K562 (cell line): ENCODE measurements at regions not wholly inside any gene's neighbourhood (a gene's known extent, or its start where the extent isn't known, plus 50 kb on each side); places are given as distances from the start of the nearest gene placed in this dataset.
"Not testable (repeated sequence)": the region's sequence is repeated elsewhere in the genome, so short reads cannot be mapped to it uniquely, and the experiment has no call there.

Experiments
- ATAC-seq: fragments of 200-7000 bp; cut with Tn5 transposase; 3 replicates; pipeline ENCODE4 v1.9.1; 2020; ENCODE audit warnings: moderate library complexity
- BruUV-seq: library from RNA; stranded (reverse); fragments of 400-500 nt; replicated peaks from 2 replicates; lab custom pipeline; 2021; lab: Mats Ljungman, UMichigan
- CTCF ChIA-PET: fragments of 300-600 bp; formaldehyde crosslinking; extraction: SDS; loops from one replicate; lab custom pipeline; 2021; ENCODE audit warnings: low intra/inter-chr PET ratio; lab: Yijun Ruan, JAX
- POLR2A ChIA-PET: fragments of 300-600, 350-650 bp; sonication (Branson Sonifier 250); formaldehyde crosslinking; extraction: SDS; loops from one replicate; lab custom pipeline; 2021; ENCODE audit warnings: antibody characterized with exemption, inconsistent platforms; lab: Yijun Ruan, JAX
- DNase-seq, 4 experiments: peaks; one replicate each; pipeline versions ENCODE4 v3.0.0 to v3.0.0-alpha.2; 2011 to 2018; ENCODE audit warnings: low spot score in 3 of 4, mixed read lengths in 3 of 4; ENCODE audit errors: extremely low read depth in 1 of 4
- FAIRE-seq: peaks from 2 replicates; lab custom pipeline; 2011; peaks lifted over from hg19 to GRCh38; lab: Jason Lieb, UNC
- H2AFZ ChIP-seq: 2 replicates; pipeline ENCODE4 v1.6.0; 2011; ENCODE audit warnings: low read depth, low read length, control low read depth, inconsistent platforms
- H3K27ac ChIP-seq: fragments of 200-600 bp; 3 replicates; pipeline ENCODE4 v1.8.0; 2011; ENCODE audit warnings: low read depth, mild to moderate bottlenecking, control low read depth, inconsistent platforms, low read length, moderate library complexity, mixed read lengths; ENCODE audit errors: extremely low read depth
- H3K27me3 ChIP-seq, 2 experiments: fragments of 300-600 bp in 1 of 2; 2 replicates in 1 of 2; 3 replicates in 1 of 2; pipeline versions ENCODE4 v1.6.0 to v1.8.0; 2011; ENCODE audit warnings: inconsistent platforms in 2 of 2, low read length in 2 of 2, mild to moderate bottlenecking in 1 of 2, mixed read lengths in 1 of 2, moderate library complexity in 1 of 2; ENCODE audit not compliant: control insufficient read depth in 2 of 2, insufficient read depth in 2 of 2
- H3K36me3 ChIP-seq: fragments of 300-600 bp; 3 replicates; pipeline ENCODE4 v1.8.0; 2011; ENCODE audit warnings: mild to moderate bottlenecking, low read length, inconsistent platforms; ENCODE audit not compliant: control insufficient read depth, insufficient read depth
- H3K4me1 ChIP-seq, 2 experiments: fragments of 200-600 bp in 1 of 2; replicated peaks in 1 of 2; 2 replicates in 1 of 2; 3 replicates in 1 of 2; pipeline versions ENCODE4 v1.5.1 to v1.8.0; 2011; ENCODE audit warnings: inconsistent platforms in 2 of 2, low read length in 2 of 2, mild to moderate bottlenecking in 1 of 2, mixed read lengths in 1 of 2, moderate library complexity in 1 of 2; ENCODE audit not compliant: control insufficient read depth in 2 of 2, insufficient read depth in 2 of 2
- H3K4me2 ChIP-seq: 2 replicates; pipeline ENCODE4 v1.6.1; 2011; ENCODE audit warnings: low read length, control low read depth, inconsistent platforms, mixed read lengths; ENCODE audit not compliant: insufficient read depth
- H3K4me3 ChIP-seq: fragments of 200-600 bp; sonication (generic), shearing (Covaris generic); 2 replicates; pipeline ENCODE4 v1.5.1; 2016; ENCODE audit warnings: control low read depth, inconsistent platforms
- H3K79me2 ChIP-seq: fragments of 200-600 bp; 3 replicates; pipeline ENCODE4 v1.8.0; 2011; ENCODE audit warnings: low read length, inconsistent platforms; ENCODE audit not compliant: control insufficient read depth, insufficient read depth
- H3K9ac ChIP-seq, 2 experiments: 2 replicates each; pipeline versions ENCODE4 v1.6.0 to v1.6.1; 2011; ENCODE audit warnings: low read depth in 2 of 2, low read length in 2 of 2, control low read depth in 1 of 2, inconsistent platforms in 1 of 2, mild to moderate bottlenecking in 1 of 2, mixed read lengths in 1 of 2; ENCODE audit not compliant: insufficient read depth in 1 of 2
- H3K9me1 ChIP-seq: one replicate; pipeline ENCODE4 v1.6.0; 2011; ENCODE audit warnings: inconsistent platforms, mild to moderate bottlenecking, low read length, moderate library complexity; ENCODE audit not compliant: control insufficient read depth, insufficient read depth
- H3K9me3 ChIP-seq: replicated peaks from 2 replicates; pipeline ENCODE4 v1.5.1; 2011; ENCODE audit warnings: low read depth, low read length, inconsistent platforms; ENCODE audit not compliant: control insufficient read depth, insufficient read depth
- H4K20me1 ChIP-seq: replicated peaks from 2 replicates; pipeline ENCODE4 v1.6.1; 2011; ENCODE audit warnings: low read length, inconsistent platforms, mixed read lengths; ENCODE audit not compliant: control insufficient read depth, insufficient read depth
- CCNT2 ChIP-seq: IDR thresholded peaks from 2 replicates; pipeline ENCODE4 v1.6.1; 2011; ENCODE audit warnings: borderline replicate concordance, low read depth, mild to moderate bottlenecking, moderate library complexity, mixed read lengths, low read length; ENCODE audit not compliant: insufficient read length; ENCODE audit errors: extremely low read depth
- DACH1 ChIP-seq: fragments of 450-650 bp; IDR thresholded peaks from 2 replicates; pipeline ENCODE4 v1.6.1; 2018; ENCODE audit not compliant: partially characterized antibody
- ETV5 ChIP-seq: sonication (generic); formaldehyde crosslinking; IDR thresholded peaks from 2 replicates; pipeline ENCODE4 v1.4.0; 2020; ENCODE audit warnings: low read depth, mild to moderate bottlenecking, missing genetic modification reagents
- FOXJ2 ChIP-seq: fragments of 200-800 bp; sonication (Bioruptor generic); IDR thresholded peaks from 2 replicates; pipeline ENCODE4 v1.6.1; 2016; ENCODE audit warnings: missing genetic modification characterization, missing compliant biosample characterization
- NCOR1 ChIP-seq: fragments of 450-650 bp; IDR thresholded peaks from 2 replicates; pipeline ENCODE4 v1.6.1; 2016; ENCODE audit warnings: mild to moderate bottlenecking, moderate library complexity
- SAFB2 ChIP-seq: fragments of 200-400 bp; formaldehyde crosslinking; IDR thresholded peaks from 2 replicates; pipeline ENCODE4 v1.6.1; 2018; ENCODE audit warnings: borderline replicate concordance, low read length, low read depth, moderate library complexity; ENCODE audit not compliant: severe bottlenecking
- SIN3A ChIP-seq, 2 experiments: fragments of 150-350 bp in 1 of 2; IDR thresholded peaks; 2 replicates each; pipeline ENCODE4 v1.6.1; 2011 to 2016; ENCODE audit warnings: borderline replicate concordance in 2 of 2, low read depth in 2 of 2, low read length in 2 of 2, mild to moderate bottlenecking in 2 of 2, moderate library complexity in 2 of 2; ENCODE audit not compliant: control insufficient read depth in 1 of 2
- SNIP1 ChIP-seq: fragments of 450-650 bp; IDR thresholded peaks from 2 replicates; pipeline ENCODE4 v1.7.1; 2017; ENCODE audit warnings: low read depth, mild to moderate bottlenecking
- ZNF282 ChIP-seq: sonication (generic); formaldehyde crosslinking; IDR thresholded peaks from 2 replicates; pipeline ENCODE4 v1.8.1; 2023; ENCODE audit warnings: missing genetic modification reagents
- WGBS: fragments of 100-300 bp; shearing (Covaris generic); methylation state at CpG from one replicate; pipeline ENCODE4 v1.1.6; 2016; ENCODE audit warnings: low coverage, mixed read lengths; ENCODE audit not compliant: insufficient coverage; ENCODE audit errors: missing lambda C conversion rate; 5-methylcytosine and 5-hydroxymethylcytosine counted together
- in situ Hi-C: fragments of 300-500 bp; cut with MboI; formaldehyde crosslinking; loops from 4 replicates; pipeline ENCODE4 v1.15.0; 2018; ENCODE audit warnings: inconsistent platforms, mixed read lengths
- intact Hi-C: fragments of 100-400 bp; cut with micrococcal nuclease; formaldehyde crosslinking; loops from 2 replicates; pipeline ENCODE4 v1.14.2; 2022
- TF ChIP-seq, protein P1 (sequence below): fragments of 200-800 bp; sonication (Bioruptor generic); IDR thresholded peaks from 2 replicates; pipeline ENCODE4 v1.6.1; 2016; ENCODE audit warnings: missing genetic modification characterization, missing compliant biosample characterization

DNA sequence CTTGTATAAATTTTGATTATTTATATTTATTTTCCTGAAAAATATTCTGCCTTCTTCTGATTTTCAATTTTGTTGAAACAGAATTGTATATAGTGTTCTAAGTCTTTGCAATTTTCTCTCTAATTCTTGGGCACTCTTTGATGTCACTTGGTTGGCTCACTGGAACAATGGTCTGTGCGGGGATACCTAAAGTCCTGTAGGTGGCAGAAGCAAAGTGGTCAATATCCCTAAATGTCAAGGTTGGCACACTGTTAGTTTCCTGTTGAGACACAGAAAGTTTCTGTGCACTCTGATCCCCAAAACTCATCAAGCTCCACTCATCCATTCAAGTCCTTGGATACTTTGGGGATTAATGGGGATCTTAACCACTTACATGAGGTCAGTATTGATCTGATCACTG, 480.8 kb upstream of the CCNG1 start:
- TF ChIP-seq SNIP1 (no peak), ZNF282 (CRISPR knock-in tag) (no peak), CCNT2 (no peak), NCOR1 (no peak), SIN3A (IDR thresholded peaks at IDR 0.05; ENCODE audit: borderline replicate concordance in 2 of 2, control insufficient read depth in 1 of 2, low read depth in 2 of 2, low read length in 2 of 2) (no peak), DACH1 (no peak), ETV5 (CRISPR knock-in tag) (no peak), SAFB2 (no peak), FOXJ2 (no peak)
- TF ChIP-seq, protein P1, sequence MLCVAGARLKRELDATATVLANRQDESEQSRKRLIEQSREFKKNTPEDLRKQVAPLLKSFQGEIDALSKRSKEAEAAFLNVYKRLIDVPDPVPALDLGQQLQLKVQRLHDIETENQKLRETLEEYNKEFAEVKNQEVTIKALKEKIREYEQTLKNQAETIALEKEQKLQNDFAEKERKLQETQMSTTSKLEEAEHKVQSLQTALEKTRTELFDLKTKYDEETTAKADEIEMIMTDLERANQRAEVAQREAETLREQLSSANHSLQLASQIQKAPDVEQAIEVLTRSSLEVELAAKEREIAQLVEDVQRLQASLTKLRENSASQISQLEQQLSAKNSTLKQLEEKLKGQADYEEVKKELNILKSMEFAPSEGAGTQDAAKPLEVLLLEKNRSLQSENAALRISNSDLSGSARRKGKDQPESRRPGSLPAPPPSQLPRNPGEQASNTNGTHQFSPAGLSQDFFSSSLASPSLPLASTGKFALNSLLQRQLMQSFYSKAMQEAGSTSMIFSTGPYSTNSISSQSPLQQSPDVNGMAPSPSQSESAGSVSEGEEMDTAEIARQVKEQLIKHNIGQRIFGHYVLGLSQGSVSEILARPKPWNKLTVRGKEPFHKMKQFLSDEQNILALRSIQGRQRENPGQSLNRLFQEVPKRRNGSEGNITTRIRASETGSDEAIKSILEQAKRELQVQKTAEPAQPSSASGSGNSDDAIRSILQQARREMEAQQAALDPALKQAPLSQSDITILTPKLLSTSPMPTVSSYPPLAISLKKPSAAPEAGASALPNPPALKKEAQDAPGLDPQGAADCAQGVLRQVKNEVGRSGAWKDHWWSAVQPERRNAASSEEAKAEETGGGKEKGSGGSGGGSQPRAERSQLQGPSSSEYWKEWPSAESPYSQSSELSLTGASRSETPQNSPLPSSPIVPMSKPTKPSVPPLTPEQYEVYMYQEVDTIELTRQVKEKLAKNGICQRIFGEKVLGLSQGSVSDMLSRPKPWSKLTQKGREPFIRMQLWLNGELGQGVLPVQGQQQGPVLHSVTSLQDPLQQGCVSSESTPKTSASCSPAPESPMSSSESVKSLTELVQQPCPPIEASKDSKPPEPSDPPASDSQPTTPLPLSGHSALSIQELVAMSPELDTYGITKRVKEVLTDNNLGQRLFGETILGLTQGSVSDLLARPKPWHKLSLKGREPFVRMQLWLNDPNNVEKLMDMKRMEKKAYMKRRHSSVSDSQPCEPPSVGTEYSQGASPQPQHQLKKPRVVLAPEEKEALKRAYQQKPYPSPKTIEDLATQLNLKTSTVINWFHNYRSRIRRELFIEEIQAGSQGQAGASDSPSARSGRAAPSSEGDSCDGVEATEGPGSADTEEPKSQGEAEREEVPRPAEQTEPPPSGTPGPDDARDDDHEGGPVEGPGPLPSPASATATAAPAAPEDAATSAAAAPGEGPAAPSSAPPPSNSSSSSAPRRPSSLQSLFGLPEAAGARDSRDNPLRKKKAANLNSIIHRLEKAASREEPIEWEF (CRISPR knock-in tag): no peak
- ChIA-PET POLR2A (no interaction called here), CTCF (no interaction called here)
- intact Hi-C loops: no loop called here
- Histone ChIP-seq H3K9ac (no peak overlapping the region), H3K9me3 (no peaks in the 10 kb centered on the region), H3K36me3 (no peaks in the 10 kb centered on the region), H3K4me3 (no peak overlapping the region), H3K27ac (no peak overlapping the region), H3K9me1 (no peaks in the 10 kb centered on the region), H3K4me1 (no peaks in the 10 kb centered on the region), H3K79me2 (no peaks in the 10 kb centered on the region), H3K27me3 (no peaks in the 10 kb centered on the region), H2AFZ (no peak overlapping the region), H3K4me2 (no peak overlapping the region), H4K20me1 (no peaks in the 10 kb centered on the region)
- WGBS: 0% methylated on average over 1 of the region's 1 CpG
- no TSS peak for BruUV-seq
- DNase-seq (no peak), ATAC-seq (no peak), FAIRE-seq (no peak)
- in situ Hi-C loops: no loop called here

DNA sequence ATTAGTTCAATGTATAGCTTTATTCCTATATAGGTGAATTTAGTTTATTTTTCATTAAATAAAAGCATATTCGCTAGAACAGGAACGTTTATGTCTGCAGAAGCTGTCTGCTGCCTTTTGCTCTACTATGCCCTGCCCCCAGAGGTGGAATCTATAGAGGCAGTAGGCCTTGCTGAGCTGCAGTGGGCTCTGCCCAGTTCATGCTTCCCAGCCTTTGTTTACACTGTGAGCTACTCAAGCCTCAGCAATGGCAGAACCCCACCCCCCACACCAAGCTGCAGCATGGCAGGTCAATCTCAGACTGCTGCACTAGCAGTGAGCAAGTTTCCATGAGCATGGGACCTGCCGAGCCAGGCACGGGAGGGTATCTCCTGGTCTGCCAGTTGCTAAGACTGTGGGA, 473.3 kb upstream of the CCNG1 start:
- FAIRE-seq, CTCF ChIA-PET, H3K27me3 ChIP-seq, H2AFZ ChIP-seq, in situ Hi-C loops, H3K79me2 ChIP-seq, H3K36me3 ChIP-seq, BruUV-seq, H3K9me3 ChIP-seq, H3K4me2 ChIP-seq, H3K27ac ChIP-seq, H3K4me3 ChIP-seq, H3K4me1 ChIP-seq, H4K20me1 ChIP-seq, ATAC-seq, H3K9ac ChIP-seq, DNase-seq, intact Hi-C loops, H3K9me1 ChIP-seq, POLR2A ChIA-PET: not testable (repeated sequence)
- WGBS: 0% methylated on average over 4 of the region's 4 CpGs
